Sciatic nerve (tissue), 2 donors: ENCODE measurements at regions not wholly inside any gene's neighbourhood (a gene's known extent, or its start where the extent isn't known, plus 50 kb on each side); places are given as distances from the start of the nearest gene placed in this dataset.

ENCODE experiments used
- ATAC-seq: fragments of 200-7000 bp; cut with Tn5 transposase; one replicate; pipeline ENCODE4 v1.9.1; 2020; ENCODE audit warnings: mild to moderate bottlenecking, moderate library complexity
- DNase-seq: peaks from one replicate; pipeline ENCODE4 v3.0.0-alpha.2; 2020; ENCODE audit warnings: low spot score
- intact Hi-C: fragments of 100-400 bp; cut with DNase I; formaldehyde crosslinking; loops from one replicate; pipeline ENCODE4 v1.14.2; 2022
- donor health status: DM: no; HTN: no; CAD: no.
- donor health status: DM: no; HTN: no; CAD: no.

GRCh38 chrX:39669668-39670067, 428.1 kb downstream of the BCOR start:
- ATAC-seq: no peak
- DNase-seq: no peak
- intact Hi-C loops: no loop called here

- intact Hi-C loops: no loop called here
- no peak for DNase-seq
- ATAC-seq: no peak
These were observed 427.5 kb downstream of the BCOR start for GRCh38 chrX:39670281-39670680.

- ATAC-seq (no peak), DNase-seq (no peak)
- intact Hi-C loops: no loop called here
These were observed 425.4 kb downstream of the BCOR start for GRCh38 chrX:39672405-39672804.

GRCh38 chrX:39674490-39675161, 423.1 kb downstream of the BCOR start:
- intact Hi-C loops: no loop called here
- DNase-seq (no peak), ATAC-seq (no peak)

GRCh38 chrX:39675162-39675553, 422.6 kb downstream of the BCOR start:
- ATAC-seq (no peak), DNase-seq (no peak)

GRCh38 chrX:39675619-39676018, 422.1 kb downstream of the BCOR start:
- intact Hi-C loops: no loop called here
- DNase-seq (no peak), ATAC-seq (peak; percentile 39)

More at GRCh38 chrX:39675162-39675553, 422.6 kb downstream of the BCOR start:
- intact Hi-C loops: no loop called here

GRCh38 chrX:39676434-39676833, 421.3 kb downstream of the BCOR start:
- ATAC-seq (no peak), DNase-seq (no peak)
- intact Hi-C loops: no loop called here

- intact Hi-C loops: no loop called here
These were observed 420.2 kb downstream of the BCOR start for GRCh38 chrX:39677585-39677977.

GRCh38 chrX:39677978-39678791, 419.6 kb downstream of the BCOR start:
- ATAC-seq: peak; percentile 76
- DNase-seq: peak; percentile 62
- intact Hi-C loops: no loop called here

More at GRCh38 chrX:39677585-39677977, 420.2 kb downstream of the BCOR start:
- ATAC-seq (no peak), DNase-seq (no peak)

GRCh38 chrX:39678914-39679313, 418.8 kb downstream of the BCOR start:
- intact Hi-C loops: no loop called here
- peak; percentile 7 for ATAC-seq

GRCh38 chrX:39679497-39680157, 418.1 kb downstream of the BCOR start:
- DNase-seq: no peak
- intact Hi-C loops: loop anchor here (5.0 kb wide), 1 partner anchor 207 kb away; no protein-coding TSS in a partner anchor
- ATAC-seq: no peak

More at GRCh38 chrX:39678914-39679313, 418.8 kb downstream of the BCOR start:
- no peak for DNase-seq

- ATAC-seq: no peak
- intact Hi-C loops: loop anchor here (5.0 kb wide), 1 partner anchor 210 kb away; no protein-coding TSS in a partner anchor
- DNase-seq: no peak
These were observed 415.9 kb downstream of the BCOR start for GRCh38 chrX:39681885-39682284.

- no peak for ATAC-seq
- no peak for DNase-seq
- intact Hi-C loops: loop anchor here (5.0 kb wide), 1 partner anchor 210 kb away; no protein-coding TSS in a partner anchor
These were observed 415.0 kb downstream of the BCOR start for GRCh38 chrX:39682778-39683177.

GRCh38 chrX:39688219-39688575, 409.6 kb downstream of the BCOR start:
- ATAC-seq: no peak
- no peak for DNase-seq
- intact Hi-C loops: no loop called here

- peak; percentile 84 for ATAC-seq
- intact Hi-C loops: no loop called here
- peak; percentile 77 for DNase-seq
These were observed 409.0 kb downstream of the BCOR start for GRCh38 chrX:39688576-39689375.

- ATAC-seq: peak; percentile 24
- intact Hi-C loops: no loop called here
- DNase-seq: no peak
These were observed 408.2 kb downstream of the BCOR start for GRCh38 chrX:39689376-39690104.

- intact Hi-C loops: no loop called here
- ATAC-seq (no peak), DNase-seq (no peak)
These were observed 407.0 kb downstream of the BCOR start for GRCh38 chrX:39690541-39691415.
